HL-60 (cell line): ENCODE measurements at regions not wholly inside any gene's neighbourhood (a gene's known extent, or its start where the extent isn't known, plus 50 kb on each side); places are given as distances from the start of the nearest gene placed in this dataset.

ENCODE experiments used
- CTCF ChIP-seq: IDR thresholded peaks from one replicate; pipeline ENCODE4 v1.5.1; 2011; ENCODE audit warnings: low read length, control low read depth, inconsistent platforms; ENCODE audit not compliant: insufficient read depth
- GABPA ChIP-seq: IDR thresholded peaks from 2 replicates; pipeline ENCODE4 v1.6.1; 2012; ENCODE audit warnings: low read depth
- POLR2AphosphoS5 ChIP-seq: IDR thresholded peaks from 2 replicates; pipeline ENCODE4 v1.6.1; 2012; ENCODE audit warnings: low read depth
- REST ChIP-seq: IDR thresholded peaks from 2 replicates; pipeline ENCODE4 v1.6.1; 2012; ENCODE audit warnings: low read depth; ENCODE audit not compliant: insufficient replicate concordance
- SPI1 ChIP-seq: IDR thresholded peaks from 2 replicates; pipeline ENCODE4 v1.6.1; 2012; ENCODE audit warnings: low read depth, mild to moderate bottlenecking, borderline replicate concordance

GRCh38 chr10:35752469-35753461 is 110.7 kb upstream of the FZD8 start:
- TF ChIP-seq CTCF, result no peak
- no peak for TF ChIP-seq SPI1
- TF ChIP-seq REST, result no peak
- TF ChIP-seq POLR2AphosphoS5, result no peak
- no peak for TF ChIP-seq GABPA
